ENCODE measurements at regions not wholly inside any gene's neighbourhood (a gene's known extent, or its start where the extent isn't known, plus 50 kb on each side); places are given as distances from the start of the nearest gene placed in this dataset.

- H3K4me3 ChIP-seq: no peak overlapping the region
- H3K9me2 ChIP-seq (ENCODE audit: insufficient read depth): peaks cover 5% of the 10 kb centered on the region; the same call in 1 of the 2 replicates
- TF ChIP-seq ZNF331 (CRISPR knock-in tag; IDR thresholded peaks at IDR 0.05; ENCODE audit: low read depth) (no peak), NANOG (IDR thresholded peaks at IDR 0.05; ENCODE audit: borderline replicate concordance) (no peak), REST (IDR thresholded peaks at IDR 0.05; ENCODE audit: unreplicated experiment) (no peak), ZNF114 (CRISPR knock-in tag; IDR thresholded peaks at IDR 0.05) (no peak), ZNF462 (CRISPR knock-in tag; IDR thresholded peaks at IDR 0.05) (no peak), EZH2 (IDR thresholded peaks at IDR 0.05; ENCODE audit: low read depth, unreplicated experiment) (no peak)
- no peak overlapping the region for H2AFZ ChIP-seq
- H3F3A ChIP-seq (replicated peaks; ENCODE audit: low read depth): no peaks in the 10 kb centered on the region
- H3K27ac ChIP-seq (ENCODE audit: low read depth): no peak overlapping the region
- H3K79me2 ChIP-seq (replicated peaks; ENCODE audit: insufficient read depth): no peaks in the 10 kb centered on the region
- no peaks in the 10 kb centered on the region for H3K36me3 ChIP-seq (ENCODE audit: insufficient read depth)
- no peak overlapping the region for H3K4me3 Mint-ChIP-seq
- no peak overlapping the region for H3K4me2 ChIP-seq
- no peaks in the 10 kb centered on the region; the same call in 2 of the 3 replicates for H3K36me3 Mint-ChIP-seq (ENCODE audit: low read depth)
- H3K27me3 ChIP-seq (ENCODE audit: insufficient read depth): no peaks in the 10 kb centered on the region
- no peaks in the 10 kb centered on the region; the same call in 2 of the 3 replicates for H3K9me3 Mint-ChIP-seq
- no peak overlapping the region for H3K27ac Mint-ChIP-seq
- no peaks in the 10 kb centered on the region for H3K4me1 Mint-ChIP-seq
- ATAC-seq (no peak), DNase-seq (ENCODE audit: low spot score) (no peak)
- no peaks in the 10 kb centered on the region for H3K27me3 Mint-ChIP-seq (ENCODE audit: insufficient read depth, low read depth, poor library complexity)
- no peaks in the 10 kb centered on the region for H3K4me1 ChIP-seq (ENCODE audit: insufficient read depth)
- H4K20me1 ChIP-seq (replicated peaks; ENCODE audit: insufficient read depth): no peaks in the 10 kb centered on the region
Observed at GRCh38 chr4:64000241-64000640, 409.0 kb downstream of the TECRL start.
